ENCODE measurements at regions not wholly inside any gene's neighbourhood (a gene's known extent, or its start where the extent isn't known, plus 50 kb on each side); places are given as distances from the start of the nearest gene placed in this dataset.

- Histone ChIP-seq H3K36me3 (no peaks in the 10 kb centered on the region), H3K4me1 (peaks cover 0 to 8% (median 4%) of the 10 kb centered on the region in 4 donors), H3K27ac (no peak overlapping the region), H3K4me3 (no peak overlapping the region), H3K27me3 (no peaks in the 10 kb centered on the region), H3K9me3 (no peaks in the 10 kb centered on the region)
- TF ChIP-seq POLR2A (IDR thresholded peaks at IDR 0.05) (no peak), CTCF (IDR thresholded peaks at IDR 0.05) (no peak)
- no peak for DNase-seq
Observed at GRCh38 chr9:108273988-108274387, 581.8 kb downstream of the ACTL7B start.

DNA sequence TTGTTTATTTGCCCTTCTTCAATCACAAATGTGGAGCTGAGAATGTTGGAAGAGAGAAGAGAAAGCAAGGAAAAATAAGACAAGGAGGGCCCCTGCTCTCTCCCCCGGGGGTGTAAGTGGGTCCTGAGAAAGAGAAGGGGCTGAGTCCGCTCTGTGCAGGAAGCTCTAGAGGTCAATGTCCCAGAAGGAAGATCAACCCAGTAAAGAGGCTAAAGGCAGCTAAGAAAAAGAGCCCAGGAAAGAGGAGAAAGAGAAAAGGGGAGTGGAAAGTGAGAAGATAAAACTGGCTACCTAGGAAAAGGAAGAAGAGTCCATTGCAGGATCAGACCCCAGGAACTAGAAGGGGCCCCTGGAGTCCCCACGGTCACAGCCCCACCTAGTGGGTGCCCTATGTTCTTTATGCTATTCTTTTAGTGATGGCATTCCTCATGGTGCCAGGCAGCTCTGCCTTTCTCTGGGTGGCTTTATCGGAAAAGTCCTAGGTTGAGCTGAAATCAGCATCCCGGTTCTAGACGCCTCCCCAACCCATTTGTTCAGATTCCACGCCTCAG lies 583.4 kb downstream of the ACTL7B start:
- peak overlapping the region in 3 of 4 donors; percentile 48 to 75 (median 58) for H3K27ac ChIP-seq
- H3K4me3 ChIP-seq = peak overlapping the region in 2 of 4 donors; percentile 26 to 31
- peak; percentile 16 to 66 (median 59) for DNase-seq
- H3K4me1 ChIP-seq = peaks cover 0 to 8% (median 4%) of the 10 kb centered on the region in 4 donors
- no peak for TF ChIP-seq POLR2A (IDR thresholded peaks at IDR 0.05)
- peak in 4 of 6 experiments; percentile 40 to 64 (median 56) for TF ChIP-seq CTCF (IDR thresholded peaks at IDR 0.05)
- no peaks in the 10 kb centered on the region for H3K36me3 ChIP-seq
- no peaks in the 10 kb centered on the region for H3K27me3 ChIP-seq
- no peaks in the 10 kb centered on the region for H3K9me3 ChIP-seq

DNA sequence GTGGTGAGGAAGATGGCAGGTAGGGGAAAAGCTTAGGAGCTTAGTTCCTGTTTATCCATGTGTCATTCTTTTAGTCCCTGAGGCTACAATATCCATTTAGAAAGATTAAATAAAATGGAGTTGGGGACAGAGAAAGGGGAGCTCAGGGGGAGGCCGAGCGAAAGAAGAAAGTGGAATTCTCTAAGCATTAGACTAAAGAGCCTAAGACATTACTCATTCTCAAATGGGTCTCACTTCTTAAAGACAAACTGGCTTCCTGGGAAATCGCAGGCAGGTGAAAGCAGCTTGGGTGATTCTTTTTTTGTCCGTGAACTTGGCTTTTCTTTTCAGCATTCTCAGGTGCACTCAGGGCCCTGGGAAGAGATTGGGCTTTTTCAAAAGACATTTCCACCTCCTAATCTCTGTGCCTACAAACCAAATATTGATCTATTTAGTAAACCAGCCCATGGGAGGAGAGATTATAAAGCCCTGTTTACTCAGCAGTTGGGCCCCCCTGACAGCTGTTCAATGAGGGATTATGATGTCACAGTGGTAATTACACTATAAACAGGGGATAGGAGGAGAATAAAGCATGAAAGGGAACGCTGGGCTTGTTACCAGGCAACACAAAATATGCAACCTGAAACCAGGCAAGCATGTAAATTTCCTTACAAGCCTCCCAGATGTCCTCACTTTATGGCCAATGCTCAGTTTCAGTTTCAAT lies 584.0 kb downstream of the ACTL7B start:
- Histone ChIP-seq H3K27ac (peak overlapping the region in 3 of 4 donors; percentile 48 to 75 (median 58)), H3K36me3 (no peaks in the 10 kb centered on the region), H3K9me3 (no peaks in the 10 kb centered on the region), H3K27me3 (no peaks in the 10 kb centered on the region), H3K4me1 (peaks cover 0 to 8% (median 4%) of the 10 kb centered on the region in 4 donors), H3K4me3 (peak overlapping the region in 2 of 4 donors; percentile 26 to 31)
- TF ChIP-seq POLR2A (IDR thresholded peaks at IDR 0.05) = no peak
- TF ChIP-seq CTCF (IDR thresholded peaks at IDR 0.05) = no peak
- DNase-seq = peak in 1 of 3 donors; percentile 64

DNA sequence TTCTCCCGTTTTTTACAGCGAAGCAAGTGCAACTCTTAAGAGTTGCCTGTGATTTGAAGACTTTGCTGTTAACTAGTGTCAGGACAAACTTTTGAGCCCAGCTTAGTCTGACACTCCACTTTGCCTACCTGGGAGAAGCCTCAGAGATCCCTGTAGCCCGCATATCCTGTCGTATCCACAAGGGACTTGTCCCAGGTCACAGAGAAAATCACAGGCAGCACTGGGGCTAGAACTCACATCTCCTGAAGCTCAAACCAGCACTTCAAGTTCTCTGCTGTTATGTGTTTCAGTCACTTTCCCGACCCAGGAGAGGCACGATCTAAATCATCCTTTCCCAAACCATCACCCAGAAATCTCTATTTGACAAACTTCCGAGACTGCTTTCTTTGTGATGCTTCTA lies 584.5 kb downstream of the ACTL7B start:
- no peaks in the 10 kb centered on the region for H3K9me3 ChIP-seq
- H3K27me3 ChIP-seq = no peaks in the 10 kb centered on the region
- no peak overlapping the region for H3K4me3 ChIP-seq
- peak overlapping the region in 2 of 4 donors; percentile 12 to 75 for H3K27ac ChIP-seq
- DNase-seq = no peak
- TF ChIP-seq POLR2A (IDR thresholded peaks at IDR 0.05) (no peak), CTCF (IDR thresholded peaks at IDR 0.05) (no peak)
- H3K4me1 ChIP-seq = peaks cover 0 to 8% (median 4%) of the 10 kb centered on the region in 4 donors
- H3K36me3 ChIP-seq = no peaks in the 10 kb centered on the region

GRCh38 chr9:108270561-108270960 lies 585.2 kb downstream of the ACTL7B start:
- H3K27ac ChIP-seq = peak overlapping the region in 1 of 4 donors; percentile 75
- no peaks in the 10 kb centered on the region for H3K36me3 ChIP-seq
- no peak for DNase-seq
- peaks cover 0 to 8% (median 4%) of the 10 kb centered on the region in 4 donors for H3K4me1 ChIP-seq
- no peak for TF ChIP-seq CTCF (IDR thresholded peaks at IDR 0.05)
- no peak for TF ChIP-seq POLR2A (IDR thresholded peaks at IDR 0.05)
- no peaks in the 10 kb centered on the region for H3K9me3 ChIP-seq
- no peak overlapping the region for H3K4me3 ChIP-seq
- no peaks in the 10 kb centered on the region for H3K27me3 ChIP-seq
